Mucosa of descending colon (tissue), 3 donors: ENCODE measurements at regions not wholly inside any gene's neighbourhood (a gene's known extent, or its start where the extent isn't known, plus 50 kb on each side); places are given as distances from the start of the nearest gene placed in this dataset.
A peak's percentile ranks its signal among the peaks of the same experiment; 100 is the strongest.

Source experiments
- ATAC-seq: fragments of 200-7000 bp; cut with Tn5 transposase; one replicate; pipeline ENCODE4 v1.9.1; 2020; ENCODE audit warnings: mild to moderate bottlenecking, moderate library complexity
- DNase-seq, 3 donors: peaks; one replicate each; pipeline ENCODE4 v3.0.0-alpha.2; 2020
- H3K36me3 ChIP-seq: fragments of 200-600 bp; one replicate; pipeline ENCODE4 v1.8.0; 2021; ENCODE audit warnings: low read depth, mild to moderate bottlenecking
- H3K4me1 ChIP-seq: fragments of 200-600 bp; one replicate; pipeline ENCODE4 v1.8.0; 2021; ENCODE audit warnings: low read depth, mild to moderate bottlenecking
- H3K4me3 ChIP-seq: fragments of 200-600 bp; one replicate; pipeline ENCODE4 v1.8.0; 2021; ENCODE audit warnings: mild to moderate bottlenecking
- H3K9me3 ChIP-seq: fragments of 200-600 bp; one replicate; pipeline ENCODE4 v1.8.0; 2021; ENCODE audit warnings: mild to moderate bottlenecking
- intact Hi-C, 2 donors: fragments of 100-400 bp; cut with DNase I in 1 of 2; cut with micrococcal nuclease in 1 of 2; formaldehyde crosslinking; loops; one replicate each; pipeline versions ENCODE4 v1.11.0 to v1.11.1; 2022; cut with DNase I, micrococcal nuclease
- TF ChIP-seq, protein P1 (sequence below): fragments of 200-600 bp; IDR thresholded peaks from one replicate; pipeline ENCODE4 v1.8.0; 2022; ENCODE audit warnings: antibody characterized with exemption, mild to moderate bottlenecking
- donor health status: DM: no; HTN: no; CAD: no; lungs with moderate emphysema.
- donor health status: DM: no; HTN: no; CAD: no.
- donor health status: DM: no; HTN: yes; CAD: no.

DNA sequence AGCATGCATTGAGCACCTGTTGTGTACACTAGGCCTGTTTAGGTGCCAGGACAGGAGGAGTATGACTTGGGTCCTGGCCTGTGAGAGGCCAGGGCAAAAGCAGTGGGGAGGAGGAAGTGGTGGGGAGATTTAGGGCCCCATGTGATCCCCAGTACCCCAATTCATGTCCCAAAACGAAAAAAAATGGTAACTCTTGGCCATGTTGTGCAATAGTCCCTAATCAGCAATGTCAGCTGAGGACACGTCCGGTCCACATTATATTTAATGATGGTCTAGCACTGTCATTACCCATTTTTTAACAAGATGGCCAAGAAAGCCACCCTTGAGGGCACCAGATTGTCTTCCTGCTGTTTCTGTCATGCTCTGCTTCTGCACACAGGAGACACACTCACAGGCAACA, 142.0 kb upstream of the RET start:
- intact Hi-C loops: no loop called here
- no peaks in the 10 kb centered on the region for H3K9me3 ChIP-seq
- TF ChIP-seq, protein P1, sequence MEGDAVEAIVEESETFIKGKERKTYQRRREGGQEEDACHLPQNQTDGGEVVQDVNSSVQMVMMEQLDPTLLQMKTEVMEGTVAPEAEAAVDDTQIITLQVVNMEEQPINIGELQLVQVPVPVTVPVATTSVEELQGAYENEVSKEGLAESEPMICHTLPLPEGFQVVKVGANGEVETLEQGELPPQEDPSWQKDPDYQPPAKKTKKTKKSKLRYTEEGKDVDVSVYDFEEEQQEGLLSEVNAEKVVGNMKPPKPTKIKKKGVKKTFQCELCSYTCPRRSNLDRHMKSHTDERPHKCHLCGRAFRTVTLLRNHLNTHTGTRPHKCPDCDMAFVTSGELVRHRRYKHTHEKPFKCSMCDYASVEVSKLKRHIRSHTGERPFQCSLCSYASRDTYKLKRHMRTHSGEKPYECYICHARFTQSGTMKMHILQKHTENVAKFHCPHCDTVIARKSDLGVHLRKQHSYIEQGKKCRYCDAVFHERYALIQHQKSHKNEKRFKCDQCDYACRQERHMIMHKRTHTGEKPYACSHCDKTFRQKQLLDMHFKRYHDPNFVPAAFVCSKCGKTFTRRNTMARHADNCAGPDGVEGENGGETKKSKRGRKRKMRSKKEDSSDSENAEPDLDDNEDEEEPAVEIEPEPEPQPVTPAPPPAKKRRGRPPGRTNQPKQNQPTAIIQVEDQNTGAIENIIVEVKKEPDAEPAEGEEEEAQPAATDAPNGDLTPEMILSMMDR: no peak
- ATAC-seq (no peak), DNase-seq (no peak)
- peaks cover 11% of the 10 kb centered on the region for H3K4me1 ChIP-seq
- H3K4me3 ChIP-seq: no peak overlapping the region
- no peaks in the 10 kb centered on the region for H3K36me3 ChIP-seq

DNA sequence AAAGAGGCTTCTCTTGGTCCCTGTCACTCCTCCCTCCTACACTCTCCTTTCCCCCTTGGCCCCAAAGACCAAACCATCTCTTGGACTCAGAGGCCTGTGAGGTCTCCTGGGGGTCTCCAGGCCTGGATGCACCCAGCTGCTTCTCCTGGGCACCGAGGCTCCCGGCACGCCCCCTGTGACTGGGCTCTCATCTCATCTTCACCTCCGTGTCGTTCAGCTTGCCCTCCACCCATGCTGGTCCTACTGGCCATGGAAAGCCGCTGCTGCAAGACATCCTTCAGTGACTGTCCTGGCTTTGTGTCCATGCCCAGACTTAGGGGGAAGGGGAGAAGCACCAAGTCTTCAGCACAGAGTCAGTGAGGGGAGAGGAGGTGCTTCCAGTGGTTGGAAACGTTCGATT, 141.4 kb upstream of the RET start:
- Histone ChIP-seq H3K36me3 (no peaks in the 10 kb centered on the region), H3K9me3 (no peaks in the 10 kb centered on the region), H3K4me3 (no peak overlapping the region), H3K4me1 (peaks cover 11% of the 10 kb centered on the region)
- ATAC-seq: no peak
- intact Hi-C loops: no loop called here
- TF ChIP-seq, protein P1: no peak
- no peak for DNase-seq

DNA sequence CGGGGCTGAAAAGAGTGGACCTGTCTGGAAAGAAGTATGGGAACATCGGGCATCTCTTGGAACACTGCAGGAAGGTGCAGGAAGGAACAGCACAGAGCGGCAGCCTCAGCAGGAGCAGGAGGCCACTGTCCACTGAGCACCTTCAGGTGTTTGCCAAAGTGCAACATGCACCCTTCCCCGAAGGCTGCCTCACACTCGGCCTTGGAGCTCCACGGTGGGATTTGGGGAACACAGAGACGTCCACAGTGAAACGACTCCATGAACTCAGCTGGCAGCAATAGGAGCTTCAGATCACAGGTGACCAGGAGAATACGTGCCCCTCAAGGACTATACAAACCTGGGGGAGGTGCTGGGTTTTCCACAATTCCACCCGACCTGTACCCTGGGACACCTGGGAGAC, 140.3 kb upstream of the RET start:
- Histone ChIP-seq H3K36me3 (no peaks in the 10 kb centered on the region), H3K9me3 (no peaks in the 10 kb centered on the region), H3K4me1 (peaks cover 11% of the 10 kb centered on the region), H3K4me3 (no peak overlapping the region)
- TF ChIP-seq, protein P1: no peak
- ATAC-seq (no peak), DNase-seq (no peak)
- intact Hi-C loops: no loop called here

DNA sequence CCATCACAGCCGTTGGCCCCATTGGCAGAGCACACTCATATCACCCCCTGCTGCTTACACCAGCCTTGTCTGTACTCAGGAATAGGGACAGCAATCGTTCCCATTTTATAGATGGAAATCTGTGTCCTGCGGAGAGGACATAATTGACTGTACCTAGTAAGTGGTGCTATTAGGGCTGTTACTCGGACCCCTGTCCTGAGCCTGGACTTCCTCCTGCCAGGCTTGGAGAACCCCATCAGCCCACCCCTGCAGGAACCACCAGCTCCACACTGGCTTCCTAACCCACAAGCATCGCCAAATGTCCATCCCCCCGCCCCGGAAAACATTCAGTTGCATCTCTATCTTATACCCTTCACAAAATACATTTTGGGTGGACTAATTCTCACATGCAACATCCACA, 139.8 kb upstream of the RET start:
- intact Hi-C loops: no loop called here
- DNase-seq (no peak), ATAC-seq (no peak)
- Histone ChIP-seq H3K36me3 (no peaks in the 10 kb centered on the region), H3K4me3 (no peak overlapping the region), H3K9me3 (no peaks in the 10 kb centered on the region), H3K4me1 (peaks cover 11% of the 10 kb centered on the region)
- TF ChIP-seq, protein P1: no peak

DNA sequence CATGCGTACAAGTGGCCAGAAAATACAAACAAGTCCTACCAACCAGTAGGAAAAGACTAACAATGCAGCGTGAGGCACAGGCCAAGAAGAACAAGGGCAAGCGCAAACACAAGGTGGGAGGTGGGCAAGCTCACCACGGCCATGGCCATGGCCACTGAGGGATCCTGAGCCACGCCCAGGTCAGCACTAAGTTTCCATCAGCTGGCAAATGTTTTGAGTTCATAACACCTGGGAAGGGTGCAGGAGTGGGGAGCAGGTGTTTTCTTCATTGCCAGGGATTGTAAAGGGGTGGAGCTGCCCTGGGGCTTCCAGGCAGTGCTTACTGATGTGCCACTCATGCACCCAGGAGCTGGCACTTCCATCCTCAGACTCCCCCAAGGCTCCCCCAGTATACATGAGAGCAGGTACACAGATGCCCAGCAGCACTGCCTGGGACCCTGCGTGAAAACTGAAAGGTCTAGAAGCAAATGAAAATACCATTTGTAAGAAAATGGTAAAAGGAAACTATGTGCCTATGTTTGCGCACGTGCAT, 139.2 kb upstream of the RET start:
- Histone ChIP-seq H3K9me3 (no peaks in the 10 kb centered on the region), H3K4me3 (no peak overlapping the region), H3K36me3 (no peaks in the 10 kb centered on the region), H3K4me1 (peaks cover 11% of the 10 kb centered on the region)
- peak in 1 of 3 donors; percentile 8 for DNase-seq
- intact Hi-C loops: no loop called here
- TF ChIP-seq, protein P1: no peak
- ATAC-seq: peak; percentile 10

DNA sequence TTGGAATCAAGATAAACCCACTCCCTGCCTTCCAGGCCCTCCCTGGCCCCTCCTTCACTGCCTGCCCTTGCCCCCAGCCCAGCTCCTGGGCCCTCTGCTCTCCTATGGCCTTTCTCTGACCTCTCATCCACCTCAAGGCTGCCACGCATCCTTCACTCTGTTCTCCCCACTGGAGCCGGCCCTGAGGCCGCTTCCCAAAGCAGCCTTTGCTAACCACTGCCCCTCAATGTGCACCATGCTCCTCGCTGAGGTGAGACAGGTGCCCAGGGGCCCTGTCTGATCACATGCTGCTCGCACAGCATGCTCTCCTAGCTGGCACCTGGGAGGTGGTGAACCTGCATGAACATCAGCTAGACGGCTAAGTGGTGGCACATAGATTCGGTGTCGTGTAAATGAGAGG, 138.5 kb upstream of the RET start:
- DNase-seq: no peak
- no peak for ATAC-seq
- TF ChIP-seq, protein P1: no peak
- intact Hi-C loops: no loop called here
- H3K4me3 ChIP-seq: no peak overlapping the region
- H3K4me1 ChIP-seq: peaks cover 6% of the 10 kb centered on the region
- no peaks in the 10 kb centered on the region for H3K36me3 ChIP-seq
- H3K9me3 ChIP-seq: no peaks in the 10 kb centered on the region
